HG02610 (cell line): ENCODE measurements at regions not wholly inside any gene's neighbourhood (a gene's known extent, or its start where the extent isn't known, plus 50 kb on each side); places are given as distances from the start of the nearest gene placed in this dataset.
A peak's percentile ranks its signal among the peaks of the same experiment; 100 is the strongest.

Experiments used
- ATAC-seq: cut with Tn5 transposase; IDR thresholded peaks from one replicate; pipeline ENCODE4 v1.9.1; 2021; ENCODE audit warnings: mild to moderate bottlenecking, moderate library complexity; ENCODE audit not compliant: unreplicated experiment

- no peak for ATAC-seq
These were observed 92.1 kb upstream of the ELOVL6 start for GRCh38 chr4:110290511-110290910.

- ATAC-seq, result no peak
These were observed 91.2 kb upstream of the ELOVL6 start for GRCh38 chr4:110289601-110290100.

- ATAC-seq, result peak; percentile 100
These were observed 88.7 kb upstream of the ELOVL6 start for GRCh38 chr4:110287130-110287529.

GRCh38 chr4:110278127-110278526 lies 79.7 kb upstream of the ELOVL6 start:
- ATAC-seq, result no peak

GRCh38 chr4:110275871-110276270 lies 77.5 kb upstream of the ELOVL6 start:
- no peak for ATAC-seq

- ATAC-seq, result no peak
These were observed 73.6 kb upstream of the ELOVL6 start for GRCh38 chr4:110271986-110272385.

- no peak for ATAC-seq
These were observed 72.2 kb upstream of the ELOVL6 start for GRCh38 chr4:110270492-110271197.

GRCh38 chr4:110268790-110269189 lies 70.4 kb upstream of the ELOVL6 start:
- ATAC-seq, result peak; percentile 14

- ATAC-seq, result peak; percentile 91
These were observed 69.9 kb upstream of the ELOVL6 start for GRCh38 chr4:110268352-110268751.

- ATAC-seq, result no peak
These were observed 67.7 kb upstream of the ELOVL6 start for GRCh38 chr4:110266136-110266535.

GRCh38 chr4:110265001-110265400 lies 66.6 kb upstream of the ELOVL6 start:
- ATAC-seq, result no peak

- no peak for ATAC-seq
These were observed 61.9 kb upstream of the ELOVL6 start for GRCh38 chr4:110260299-110260698.

GRCh38 chr4:110250023-110250387 lies 51.6 kb upstream of the ELOVL6 start:
- no peak for ATAC-seq

GRCh38 chr4:110248831-110249253 lies 50.4 kb upstream of the ELOVL6 start:
- no peak for ATAC-seq
